Memory B cell (primary cell): ENCODE measurements at regions not wholly inside any gene's neighbourhood (a gene's known extent, or its start where the extent isn't known, plus 50 kb on each side); places are given as distances from the start of the nearest gene placed in this dataset.

Experiments
- ATAC-seq: fragments of 150-1000 bp; cut with Tn5 transposase; 2 replicates; pipeline ENCODE4 v1.10.0; 2021; ENCODE audit warnings: low read depth, mild to moderate bottlenecking, moderate library complexity
- DNase-seq, 2 donors: peaks; one replicate each; pipeline ENCODE4 v3.0.0; 2022; ENCODE audit warnings: low spot score in 2 of 2
- H3K27ac Mint-ChIP-seq: one replicate; pipeline ENCODE4 v1.8.0; 2022; ENCODE audit warnings: mild to moderate bottlenecking, moderate library complexity, mixed read lengths
- H3K27me3 Mint-ChIP-seq: one replicate; pipeline ENCODE4 v1.8.0; 2022; ENCODE audit warnings: mixed read lengths
- H3K36me3 Mint-ChIP-seq: one replicate; pipeline ENCODE4 v1.8.0; 2022; ENCODE audit warnings: mild to moderate bottlenecking, mixed read lengths
- H3K4me1 Mint-ChIP-seq: one replicate; pipeline ENCODE4 v1.8.0; 2022; ENCODE audit warnings: mixed read lengths
- H3K4me3 Mint-ChIP-seq: one replicate; pipeline ENCODE4 v1.8.0; 2022; ENCODE audit warnings: mild to moderate bottlenecking, moderate library complexity, mixed read lengths
- H3K9me3 Mint-ChIP-seq: one replicate; pipeline ENCODE4 v1.8.0; 2022; ENCODE audit warnings: mixed read lengths

- DNase-seq (no peak), ATAC-seq (no peak)
- H3K27ac Mint-ChIP-seq: no peak overlapping the region
- peaks cover 4% of the 10 kb centered on the region for H3K4me1 Mint-ChIP-seq
- no peak overlapping the region for H3K4me3 Mint-ChIP-seq
- no peaks in the 10 kb centered on the region for H3K36me3 Mint-ChIP-seq
- H3K9me3 Mint-ChIP-seq: no peaks in the 10 kb centered on the region
- H3K27me3 Mint-ChIP-seq: peaks cover 7% of the 10 kb centered on the region
These were observed 221.2 kb downstream of the IGSF11 start for GRCh38 chr3:118813472-118813871.

- H3K9me3 Mint-ChIP-seq: no peaks in the 10 kb centered on the region
- ATAC-seq: peak; percentile 57
- no peak overlapping the region for H3K27ac Mint-ChIP-seq
These were observed 216.9 kb downstream of the IGSF11 start for GRCh38 chr3:118817748-118818165.

DNA sequence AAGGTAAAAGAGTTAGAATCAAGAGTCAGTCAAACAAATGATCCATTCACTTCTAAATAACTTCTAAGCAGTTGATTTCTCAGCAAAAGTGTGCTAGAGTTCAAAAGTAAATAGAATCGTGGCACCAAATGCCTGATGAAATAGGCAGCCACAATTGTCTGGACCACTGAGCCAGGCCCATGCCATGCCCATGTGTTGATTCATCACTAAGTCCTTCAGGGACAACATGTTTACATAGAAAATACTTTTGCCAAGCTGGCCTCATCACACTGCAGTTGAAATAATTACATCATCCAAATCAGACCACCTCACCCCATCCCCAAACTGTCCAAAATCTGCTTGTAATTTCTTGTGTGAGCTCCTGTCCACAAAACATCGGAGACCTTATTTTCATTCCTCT is 216.3 kb downstream of the IGSF11 start:
- DNase-seq (no peak), ATAC-seq (no peak)
- Mint-ChIP-seq H3K4me3 (no peak overlapping the region), H3K4me1 (no peaks in the 10 kb centered on the region), H3K27me3 (peaks cover 5% of the 10 kb centered on the region), H3K27ac (no peak overlapping the region), H3K9me3 (no peaks in the 10 kb centered on the region), H3K36me3 (no peaks in the 10 kb centered on the region)

More at GRCh38 chr3:118817748-118818165, 216.9 kb downstream of the IGSF11 start:
- Mint-ChIP-seq H3K4me3 (no peak overlapping the region), H3K27me3 (peaks cover 5% of the 10 kb centered on the region), H3K36me3 (no peaks in the 10 kb centered on the region), H3K4me1 (no peaks in the 10 kb centered on the region)
- DNase-seq: peak; percentile 15 to 18

DNA sequence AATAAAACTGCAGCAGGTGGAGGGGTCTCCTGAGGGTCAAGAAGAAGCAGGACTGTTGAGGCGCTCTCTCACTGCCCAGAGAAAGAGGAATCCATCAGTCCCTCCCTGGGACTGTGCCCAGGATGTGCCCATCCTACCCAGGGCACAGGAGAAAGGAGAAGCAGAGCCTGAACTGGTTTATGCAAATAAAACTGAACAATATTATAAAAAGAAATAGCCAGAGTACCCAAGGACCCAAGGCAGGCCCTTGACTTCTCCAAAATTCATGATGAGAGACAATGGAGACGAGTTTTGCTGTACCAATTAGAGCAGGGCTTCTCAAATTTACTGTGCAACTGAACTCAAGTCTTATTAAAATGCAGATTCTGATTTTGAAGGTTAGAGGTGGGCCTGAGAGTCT is 211.0 kb downstream of the IGSF11 start:
- Mint-ChIP-seq H3K27ac (no peak overlapping the region), H3K9me3 (no peaks in the 10 kb centered on the region), H3K36me3 (no peaks in the 10 kb centered on the region), H3K27me3 (peaks cover 7% of the 10 kb centered on the region), H3K4me3 (no peak overlapping the region), H3K4me1 (no peaks in the 10 kb centered on the region)
- DNase-seq (no peak), ATAC-seq (no peak)

GRCh38 chr3:118827446-118827845 is 207.2 kb downstream of the IGSF11 start:
- Mint-ChIP-seq H3K4me3 (no peak overlapping the region), H3K27me3 (peaks cover 7% of the 10 kb centered on the region), H3K27ac (no peak overlapping the region), H3K4me1 (no peaks in the 10 kb centered on the region), H3K9me3 (no peaks in the 10 kb centered on the region), H3K36me3 (no peaks in the 10 kb centered on the region)
- ATAC-seq: no peak
- DNase-seq: no peak

DNA sequence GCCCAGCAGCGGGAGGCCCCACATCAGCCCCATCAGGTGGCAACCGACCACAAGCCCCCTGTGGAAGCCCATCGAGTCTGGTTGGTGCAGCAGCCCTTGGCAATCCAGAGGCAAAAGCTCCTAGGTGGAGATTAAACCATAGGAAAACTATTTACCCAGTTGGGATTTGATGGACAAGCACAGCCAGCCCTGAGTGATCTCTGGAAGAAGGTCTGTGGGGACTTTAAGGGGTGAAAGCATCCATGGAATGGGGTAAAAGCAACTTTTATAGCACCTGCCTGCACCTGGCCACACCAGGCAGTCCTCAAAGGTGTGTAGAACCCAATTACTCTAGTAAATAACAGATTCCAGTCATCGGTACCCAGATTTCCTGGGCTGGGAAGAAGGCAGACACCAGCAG is 206.3 kb downstream of the IGSF11 start:
- Mint-ChIP-seq H3K27ac (no peak overlapping the region), H3K27me3 (peaks cover 7% of the 10 kb centered on the region), H3K4me1 (no peaks in the 10 kb centered on the region), H3K36me3 (no peaks in the 10 kb centered on the region), H3K4me3 (no peak overlapping the region), H3K9me3 (no peaks in the 10 kb centered on the region)
- no peak for DNase-seq
- ATAC-seq: no peak

- Mint-ChIP-seq H3K27ac (no peak overlapping the region), H3K36me3 (no peaks in the 10 kb centered on the region), H3K27me3 (peaks cover 4% of the 10 kb centered on the region), H3K9me3 (peaks cover 7% of the 10 kb centered on the region), H3K4me3 (no peak overlapping the region), H3K4me1 (no peaks in the 10 kb centered on the region)
- DNase-seq: no peak
- no peak for ATAC-seq
These were observed 201.6 kb downstream of the IGSF11 start for GRCh38 chr3:118833075-118833474.

GRCh38 chr3:118838871-118839270 is 195.8 kb downstream of the IGSF11 start:
- peaks cover 6% of the 10 kb centered on the region for H3K27me3 Mint-ChIP-seq
- H3K36me3 Mint-ChIP-seq: no peaks in the 10 kb centered on the region
- DNase-seq (no peak), ATAC-seq (no peak)
- peaks cover 18% of the 10 kb centered on the region for H3K9me3 Mint-ChIP-seq
- H3K4me1 Mint-ChIP-seq: no peaks in the 10 kb centered on the region
- no peak overlapping the region for H3K4me3 Mint-ChIP-seq
- H3K27ac Mint-ChIP-seq: no peak overlapping the region

GRCh38 chr3:118842147-118842863 is 192.3 kb downstream of the IGSF11 start:
- Mint-ChIP-seq H3K9me3 (peaks cover 16% of the 10 kb centered on the region), H3K4me3 (no peak overlapping the region), H3K27me3 (peaks cover 1% of the 10 kb centered on the region), H3K27ac (no peak overlapping the region), H3K4me1 (no peaks in the 10 kb centered on the region), H3K36me3 (no peaks in the 10 kb centered on the region)
- DNase-seq (no peak), ATAC-seq (no peak)

GRCh38 chr3:118846176-118846575 is 188.5 kb downstream of the IGSF11 start:
- ATAC-seq: no peak
- H3K27ac Mint-ChIP-seq: no peak overlapping the region
- peaks cover 4% of the 10 kb centered on the region for H3K27me3 Mint-ChIP-seq
- peaks cover 12% of the 10 kb centered on the region for H3K9me3 Mint-ChIP-seq
- H3K4me1 Mint-ChIP-seq: no peaks in the 10 kb centered on the region
- no peak overlapping the region for H3K4me3 Mint-ChIP-seq
- H3K36me3 Mint-ChIP-seq: peaks cover 2% of the 10 kb centered on the region
- DNase-seq: no peak
